Activated naive CD4-positive, alpha-beta T cell treated with anti-CD3 and anti-CD28 coated beads for 36 hours (primary cell): ENCODE measurements at regions not wholly inside any gene's neighbourhood (a gene's known extent, or its start where the extent isn't known, plus 50 kb on each side); places are given as distances from the start of the nearest gene placed in this dataset.

Experiments
- CTCF ChIA-PET: fragments of 350-600 bp; sonication (Branson Sonifier 250); formaldehyde crosslinking; loops from one replicate; lab custom pipeline; 2021; ENCODE audit warnings: antibody characterized with exemption; lab: Charles Lee
- DNase-seq: peaks from one replicate; pipeline ENCODE4 v3.0.0-alpha.2; 2020
- H3K27ac Mint-ChIP-seq: one replicate; pipeline ENCODE4 v1.8.0; 2021; ENCODE audit warnings: mild to moderate bottlenecking, mixed read lengths
- H3K27me3 Mint-ChIP-seq: one replicate; pipeline ENCODE4 v1.8.0; 2021; ENCODE audit warnings: low read depth, mixed read lengths
- H3K36me3 Mint-ChIP-seq: one replicate; pipeline ENCODE4 v1.8.0; 2021; ENCODE audit warnings: low read depth, mixed read lengths
- H3K4me1 Mint-ChIP-seq: one replicate; pipeline ENCODE4 v1.8.0; 2021; ENCODE audit warnings: low read depth, mixed read lengths
- H3K4me3 Mint-ChIP-seq: one replicate; pipeline ENCODE4 v1.8.0; 2021; ENCODE audit warnings: mild to moderate bottlenecking, moderate library complexity, mixed read lengths
- H3K9me3 Mint-ChIP-seq: one replicate; pipeline ENCODE4 v1.8.0; 2021; ENCODE audit warnings: mixed read lengths
- intact Hi-C: fragments of 100-400 bp; cut with micrococcal nuclease; formaldehyde crosslinking; loops from one replicate; pipeline ENCODE4 v1.15.1; 2023

DNA sequence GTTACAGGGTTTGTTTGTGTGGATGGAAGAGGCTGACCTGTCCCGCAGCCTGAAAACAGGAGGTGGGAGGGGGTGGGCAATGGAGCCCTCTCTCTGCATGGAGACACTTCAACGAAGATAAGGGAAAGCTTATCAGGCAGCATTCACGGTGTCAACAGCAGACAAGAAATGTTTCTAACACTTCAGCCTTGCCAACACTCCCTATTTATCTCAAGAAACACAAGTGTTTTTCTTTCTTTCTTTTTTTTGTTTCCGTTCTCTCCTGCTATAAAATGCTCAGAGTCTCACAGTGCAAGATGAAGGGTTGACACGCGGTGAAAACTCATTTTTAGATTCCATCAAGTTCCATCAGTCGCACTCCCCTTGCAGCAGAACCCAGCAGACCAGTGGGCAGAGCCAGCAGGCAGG lies 594.4 kb downstream of the MATN1 start:
- Mint-ChIP-seq H3K4me1 (no peaks in the 10 kb centered on the region), H3K36me3 (no peaks in the 10 kb centered on the region), H3K9me3 (no peaks in the 10 kb centered on the region), H3K27ac (no peak overlapping the region), H3K4me3 (no peak overlapping the region), H3K27me3 (no peaks in the 10 kb centered on the region)
- CTCF ChIA-PET: no interaction called here
- DNase-seq: no peak
- intact Hi-C loops: no loop called here

DNA sequence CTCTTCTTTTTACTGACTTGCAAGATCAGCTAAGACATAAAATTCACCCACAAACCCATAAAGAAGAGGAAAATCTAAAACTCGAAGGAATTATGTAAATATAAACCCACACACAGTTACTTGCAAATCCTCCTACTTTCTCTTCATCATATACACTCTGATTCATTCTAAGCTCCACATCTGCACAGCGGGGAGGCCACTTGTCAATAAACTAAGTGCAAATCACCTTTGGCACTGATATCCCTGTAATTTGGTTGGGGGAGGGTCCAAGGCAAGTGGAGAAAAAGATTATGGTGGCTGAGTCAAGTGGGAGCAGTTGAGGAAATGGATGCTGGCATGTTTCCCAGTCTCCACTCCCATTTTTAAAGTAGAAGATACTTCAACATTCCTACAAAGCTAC lies 596.5 kb downstream of the MATN1 start:
- no peak overlapping the region for H3K27ac Mint-ChIP-seq
- H3K36me3 Mint-ChIP-seq: no peaks in the 10 kb centered on the region
- no peak overlapping the region for H3K4me3 Mint-ChIP-seq
- DNase-seq: no peak
- intact Hi-C loops: no loop called here
- no peaks in the 10 kb centered on the region for H3K4me1 Mint-ChIP-seq
- no peaks in the 10 kb centered on the region for H3K9me3 Mint-ChIP-seq
- CTCF ChIA-PET: no interaction called here
- no peaks in the 10 kb centered on the region for H3K27me3 Mint-ChIP-seq

DNA sequence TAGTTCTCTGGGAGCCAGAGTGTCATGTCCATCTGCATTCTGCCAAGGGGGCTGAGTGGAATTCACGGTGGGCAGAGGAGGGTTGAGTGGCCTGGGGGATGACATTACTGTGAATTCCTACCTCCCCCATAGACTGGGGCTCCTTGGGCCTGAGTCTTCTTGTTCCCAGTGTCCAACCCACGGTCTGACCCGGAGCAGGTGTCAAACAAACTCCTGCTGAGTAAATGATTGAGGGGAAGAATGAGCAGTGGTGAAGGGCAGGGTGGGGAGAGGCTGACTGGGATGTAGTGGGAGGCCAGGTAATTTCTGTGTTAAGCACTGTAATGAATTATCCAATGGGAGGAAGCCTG lies 597.6 kb downstream of the MATN1 start:
- no peaks in the 10 kb centered on the region for H3K27me3 Mint-ChIP-seq
- no peaks in the 10 kb centered on the region for H3K4me1 Mint-ChIP-seq
- DNase-seq: no peak
- no peaks in the 10 kb centered on the region for H3K9me3 Mint-ChIP-seq
- CTCF ChIA-PET: no interaction called here
- H3K4me3 Mint-ChIP-seq: no peak overlapping the region
- H3K36me3 Mint-ChIP-seq: no peaks in the 10 kb centered on the region
- intact Hi-C loops: no loop called here
- H3K27ac Mint-ChIP-seq: no peak overlapping the region

DNA sequence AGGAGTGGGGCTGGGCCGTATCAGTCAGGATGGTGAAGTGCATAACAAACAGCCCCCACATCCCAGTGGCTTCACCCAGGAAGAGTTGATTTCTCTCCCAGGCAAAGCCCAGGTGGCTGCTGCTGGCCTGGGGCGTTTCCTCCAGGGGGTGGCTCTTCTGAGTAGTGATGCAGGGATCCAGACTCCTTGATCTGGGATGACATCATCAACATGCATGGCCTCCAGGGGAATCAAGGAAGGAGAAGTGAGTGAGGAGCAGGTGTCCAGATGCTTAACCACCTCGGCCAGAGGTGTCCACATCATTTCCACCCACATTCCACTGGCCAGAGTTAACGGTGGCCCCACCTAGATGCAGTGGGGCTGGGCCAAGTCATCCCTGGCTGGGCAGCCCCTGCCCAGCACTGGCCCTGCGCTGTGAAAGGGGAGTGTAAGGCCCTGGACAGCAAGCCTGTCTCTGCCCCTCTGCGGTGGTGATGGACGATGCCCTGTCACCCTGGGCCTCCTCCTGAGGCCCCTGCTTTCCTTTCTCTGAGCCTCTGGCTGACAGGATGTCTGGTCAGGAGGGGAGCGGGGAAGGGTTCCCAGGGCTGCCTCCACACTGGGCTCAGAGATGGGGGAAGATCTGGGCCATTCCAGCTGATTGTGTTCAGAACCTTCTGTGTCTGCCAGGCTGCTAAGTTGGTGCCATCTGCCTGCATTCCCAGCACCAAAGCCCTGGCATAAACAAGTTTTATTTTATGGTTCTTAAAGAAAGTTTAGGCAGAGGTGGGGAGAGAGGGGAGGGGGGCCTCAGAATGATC lies 598.2 kb downstream of the MATN1 start:
- Mint-ChIP-seq H3K27me3 (no peaks in the 10 kb centered on the region), H3K4me3 (no peak overlapping the region), H3K4me1 (no peaks in the 10 kb centered on the region), H3K27ac (no peak overlapping the region), H3K36me3 (no peaks in the 10 kb centered on the region), H3K9me3 (no peaks in the 10 kb centered on the region)
- intact Hi-C loops: no loop called here
- no peak for DNase-seq
- CTCF ChIA-PET: no interaction called here

DNA sequence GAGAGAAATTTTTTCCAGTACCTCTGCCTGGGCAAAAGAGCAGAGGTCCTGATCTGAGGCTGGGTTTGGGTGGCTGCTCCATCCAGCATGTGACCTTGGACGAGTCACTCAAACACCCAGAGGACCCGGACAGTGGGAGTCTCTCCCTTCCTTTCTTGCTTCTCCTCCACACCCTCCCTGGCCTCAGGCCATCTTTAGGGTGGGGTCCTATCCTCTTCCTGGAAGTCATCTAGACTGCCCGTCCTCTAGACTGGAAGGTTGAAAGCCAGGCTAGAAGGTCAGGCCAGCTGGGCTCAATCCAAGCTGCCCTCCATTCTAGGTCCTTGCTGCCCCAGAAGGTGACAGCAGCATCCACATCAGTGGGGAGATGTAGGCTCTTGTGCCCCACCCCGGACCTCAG lies 599.5 kb downstream of the MATN1 start:
- H3K27me3 Mint-ChIP-seq: no peaks in the 10 kb centered on the region
- H3K36me3 Mint-ChIP-seq: no peaks in the 10 kb centered on the region
- no peaks in the 10 kb centered on the region for H3K4me1 Mint-ChIP-seq
- CTCF ChIA-PET: no interaction called here
- no peak overlapping the region for H3K27ac Mint-ChIP-seq
- intact Hi-C loops: no loop called here
- no peaks in the 10 kb centered on the region for H3K9me3 Mint-ChIP-seq
- H3K4me3 Mint-ChIP-seq: no peak overlapping the region
- DNase-seq: no peak

DNA sequence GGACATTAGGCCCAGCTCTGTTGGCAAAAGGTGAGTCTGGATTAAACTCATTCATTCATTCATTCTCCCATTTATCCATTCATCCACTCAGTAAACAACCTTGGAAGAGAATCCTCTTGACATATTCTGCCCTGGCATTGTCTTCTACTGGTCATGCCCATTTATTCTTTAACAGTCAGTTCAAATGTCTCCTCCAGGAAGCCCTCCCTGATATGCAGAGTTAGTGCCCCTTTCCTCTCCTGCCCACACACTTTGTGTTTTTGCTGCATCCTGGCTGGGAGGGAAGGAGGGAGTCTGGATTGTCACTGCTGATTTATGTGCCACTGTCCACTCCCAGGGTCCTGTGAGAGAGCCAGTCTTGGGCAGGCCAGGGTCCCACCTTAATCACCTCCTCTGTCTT lies 600.3 kb downstream of the MATN1 start:
- Mint-ChIP-seq H3K4me1 (no peaks in the 10 kb centered on the region), H3K36me3 (no peaks in the 10 kb centered on the region), H3K4me3 (no peak overlapping the region), H3K9me3 (no peaks in the 10 kb centered on the region), H3K27ac (no peak overlapping the region), H3K27me3 (no peaks in the 10 kb centered on the region)
- intact Hi-C loops: no loop called here
- DNase-seq: no peak
- CTCF ChIA-PET: no interaction called here

DNA sequence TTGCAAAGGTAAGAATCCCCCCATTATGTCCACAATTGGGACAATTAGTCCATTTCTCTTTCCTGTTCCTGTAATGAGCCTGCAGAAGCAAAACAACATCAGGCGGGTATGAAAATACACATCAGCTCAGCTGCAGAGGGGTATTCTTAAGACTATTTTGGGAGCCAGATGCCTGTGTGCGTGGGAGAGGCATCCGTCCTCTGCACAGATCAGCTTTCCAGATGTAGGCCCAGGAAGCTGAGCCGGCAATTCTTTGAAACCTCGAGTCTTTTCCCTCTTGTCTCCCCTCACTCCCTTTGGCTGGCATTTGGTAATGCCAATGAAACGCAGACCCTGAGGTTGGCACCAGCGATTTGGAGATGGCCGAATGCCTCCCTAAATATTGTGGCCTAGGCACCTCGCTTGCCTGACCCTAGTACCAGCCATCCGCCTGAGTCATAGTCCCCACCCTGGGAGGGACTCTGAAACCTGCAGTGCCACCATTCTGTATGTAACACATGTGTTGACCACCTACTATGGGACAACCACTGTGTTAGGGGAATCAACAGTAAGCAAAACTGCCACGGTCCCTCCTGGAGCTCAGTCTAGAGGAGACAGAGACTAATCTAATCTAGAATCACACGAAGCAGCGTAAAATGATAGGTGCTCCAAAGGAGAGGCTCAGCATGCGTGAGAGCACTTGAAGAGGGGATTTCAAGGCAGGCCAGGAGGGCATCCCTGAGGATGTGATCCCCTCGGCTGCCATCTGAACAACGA lies 603.0 kb downstream of the MATN1 start:
- CTCF ChIA-PET: no interaction called here
- Mint-ChIP-seq H3K9me3 (no peaks in the 10 kb centered on the region), H3K4me3 (no peak overlapping the region), H3K27ac (no peak overlapping the region), H3K36me3 (no peaks in the 10 kb centered on the region), H3K4me1 (no peaks in the 10 kb centered on the region), H3K27me3 (peaks cover 2% of the 10 kb centered on the region)
- no peak for DNase-seq
- intact Hi-C loops: no loop called here

DNA sequence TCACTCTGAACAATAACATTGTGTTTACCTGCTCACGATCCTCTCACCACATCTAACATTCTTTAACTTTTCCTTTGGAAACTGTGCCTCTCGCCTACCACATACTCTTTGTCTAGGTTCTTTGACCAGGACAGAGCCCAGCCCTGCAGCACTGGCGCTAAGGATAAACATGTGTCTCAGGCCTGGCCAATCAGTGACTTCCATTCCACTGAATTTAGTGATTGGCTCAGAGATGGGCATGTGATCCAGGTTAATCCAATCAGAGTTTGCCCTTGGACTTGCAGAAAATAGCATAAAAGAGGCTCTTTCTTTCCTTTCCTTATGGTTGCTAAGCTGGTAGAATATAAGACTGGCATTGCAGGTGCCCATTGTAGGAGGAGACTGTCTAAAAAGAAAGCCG lies 605.7 kb downstream of the MATN1 start:
- peaks cover 13% of the 10 kb centered on the region for H3K27me3 Mint-ChIP-seq
- H3K4me1 Mint-ChIP-seq: no peaks in the 10 kb centered on the region
- CTCF ChIA-PET: no interaction called here
- no peak overlapping the region for H3K27ac Mint-ChIP-seq
- H3K9me3 Mint-ChIP-seq: no peaks in the 10 kb centered on the region
- intact Hi-C loops: no loop called here
- H3K36me3 Mint-ChIP-seq: no peaks in the 10 kb centered on the region
- no peak for DNase-seq
- H3K4me3 Mint-ChIP-seq: no peak overlapping the region

DNA sequence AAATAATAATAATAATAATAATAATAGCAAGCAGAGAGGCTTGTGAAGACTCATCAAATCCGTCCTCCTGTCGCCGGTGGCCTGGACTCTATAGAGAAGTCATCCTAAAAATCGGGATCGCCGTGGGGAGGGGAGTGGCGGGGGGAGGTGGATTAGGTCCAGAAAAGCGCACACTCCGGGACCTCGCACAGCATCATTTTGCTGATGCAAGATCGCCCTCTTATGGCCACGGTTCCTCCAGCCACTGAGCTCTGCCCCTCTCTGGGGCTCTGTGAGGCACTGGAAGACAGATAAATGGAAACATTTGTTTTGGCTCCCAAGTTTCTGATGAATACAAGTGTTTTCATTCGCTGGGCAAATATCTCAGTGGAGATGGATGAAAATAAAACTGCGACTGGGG lies 612.0 kb downstream of the MATN1 start:
- no peak overlapping the region for H3K27ac Mint-ChIP-seq
- no peaks in the 10 kb centered on the region for H3K36me3 Mint-ChIP-seq
- H3K4me3 Mint-ChIP-seq: no peak overlapping the region
- peaks cover 43% of the 10 kb centered on the region for H3K27me3 Mint-ChIP-seq
- no peaks in the 10 kb centered on the region for H3K9me3 Mint-ChIP-seq
- CTCF ChIA-PET: interaction anchor here (0.6 kb wide), 1 partner anchor 364 kb away, joined by 3 read pairs; no protein-coding TSS in a partner anchor
- no peaks in the 10 kb centered on the region for H3K4me1 Mint-ChIP-seq
- intact Hi-C loops: no loop called here
- peak; percentile 50 for DNase-seq

DNA sequence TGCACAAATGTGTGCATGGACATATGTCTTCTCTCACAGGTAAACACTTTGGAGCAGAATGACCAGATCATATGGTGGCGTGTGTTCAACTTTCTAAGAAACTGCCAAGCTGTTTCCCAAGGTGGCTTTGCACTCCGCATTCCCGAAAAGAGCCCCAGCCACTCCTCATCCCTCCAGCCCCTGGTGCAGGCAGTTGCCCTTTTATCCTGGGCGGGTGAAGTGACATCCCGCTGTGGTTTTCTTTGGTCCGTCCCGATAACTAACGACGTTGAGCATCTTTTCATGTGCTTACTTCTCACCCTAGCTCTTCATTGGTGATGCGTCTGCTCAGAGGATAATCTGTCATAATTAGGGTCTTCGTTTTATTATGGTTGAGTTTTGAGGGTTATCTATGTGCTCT lies 612.5 kb downstream of the MATN1 start:
- Mint-ChIP-seq H3K36me3 (no peaks in the 10 kb centered on the region), H3K9me3 (no peaks in the 10 kb centered on the region), H3K27me3 (peaks cover 41% of the 10 kb centered on the region), H3K4me1 (no peaks in the 10 kb centered on the region), H3K4me3 (no peak overlapping the region), H3K27ac (no peak overlapping the region)
- intact Hi-C loops: no loop called here
- CTCF ChIA-PET: no interaction called here
- DNase-seq: no peak

DNA sequence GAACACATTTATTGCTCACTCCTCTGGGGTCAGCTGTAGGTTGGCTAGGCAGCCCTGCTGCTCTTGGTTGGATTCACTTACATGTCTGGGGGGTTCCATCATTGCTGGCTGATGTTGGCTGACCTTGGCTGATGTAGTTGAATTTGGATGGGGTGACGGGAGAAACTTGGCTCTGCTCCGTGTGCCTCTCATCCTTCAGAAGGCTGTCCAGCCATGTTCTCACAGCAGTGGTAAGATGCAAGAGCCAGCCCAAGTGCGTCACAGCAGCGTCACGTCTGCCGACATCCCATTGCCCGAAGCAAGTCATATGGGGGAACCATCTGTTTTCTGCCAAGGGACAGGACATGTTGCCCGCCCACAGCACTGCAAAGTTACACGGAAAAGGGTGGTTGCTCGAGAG lies 613.5 kb downstream of the MATN1 start:
- intact Hi-C loops: no loop called here
- DNase-seq: no peak
- CTCF ChIA-PET: no interaction called here
- Mint-ChIP-seq H3K4me3 (no peak overlapping the region), H3K36me3 (no peaks in the 10 kb centered on the region), H3K27ac (no peak overlapping the region), H3K27me3 (peaks cover 41% of the 10 kb centered on the region), H3K9me3 (no peaks in the 10 kb centered on the region), H3K4me1 (no peaks in the 10 kb centered on the region)

DNA sequence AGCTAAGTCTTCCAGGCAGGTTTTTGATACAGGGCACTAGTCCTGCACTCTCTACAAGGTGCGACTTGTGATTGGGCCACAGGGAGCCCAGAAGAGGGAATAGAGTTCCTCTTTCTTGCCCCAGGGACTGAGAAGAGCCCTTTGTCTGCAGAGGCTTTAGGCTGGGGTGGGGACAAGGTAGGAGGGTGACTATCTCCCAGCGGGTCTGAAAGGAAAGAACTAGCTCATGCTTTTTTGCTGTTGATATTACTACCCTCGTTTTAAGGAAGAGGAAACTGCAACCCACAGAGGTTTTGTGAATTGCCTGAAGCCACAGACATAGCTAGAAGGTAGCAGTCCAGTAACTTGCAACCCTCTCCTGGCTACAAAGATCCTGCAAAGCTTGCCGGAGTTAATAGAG lies 615.2 kb downstream of the MATN1 start:
- H3K4me1 Mint-ChIP-seq: no peaks in the 10 kb centered on the region
- H3K4me3 Mint-ChIP-seq: no peak overlapping the region
- no peak overlapping the region for H3K27ac Mint-ChIP-seq
- DNase-seq: no peak
- CTCF ChIA-PET: interaction anchor here (0.7 kb wide), 1 partner anchor 285 kb away, joined by 3 read pairs; no protein-coding TSS in a partner anchor
- intact Hi-C loops: no loop called here
- peaks cover 34% of the 10 kb centered on the region for H3K27me3 Mint-ChIP-seq
- no peaks in the 10 kb centered on the region for H3K36me3 Mint-ChIP-seq
- H3K9me3 Mint-ChIP-seq: no peaks in the 10 kb centered on the region

DNA sequence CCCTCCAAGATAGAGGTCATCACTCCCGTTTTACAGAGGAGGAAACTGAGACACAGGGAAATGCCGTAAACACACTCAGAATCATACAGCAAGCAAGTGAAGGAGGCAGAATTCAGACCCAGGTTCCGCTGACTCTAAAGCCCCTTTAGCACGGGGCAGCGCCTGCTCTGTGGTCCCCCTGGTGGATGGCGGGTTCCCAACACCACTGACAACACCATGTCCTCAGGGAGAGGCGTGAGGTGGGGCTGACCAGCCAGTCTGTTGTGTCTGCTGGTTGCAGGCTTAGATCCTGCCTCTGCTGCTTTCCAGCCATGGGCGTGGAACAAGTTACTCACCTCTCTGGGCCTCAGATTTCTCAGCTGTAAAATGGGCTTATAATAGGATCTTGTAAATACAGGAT lies 617.3 kb downstream of the MATN1 start:
- CTCF ChIA-PET: no interaction called here
- peaks cover 26% of the 10 kb centered on the region for H3K27me3 Mint-ChIP-seq

More for the DNA sequence above, 617.3 kb downstream of the MATN1 start:
- DNase-seq: peak; percentile 12
- Mint-ChIP-seq H3K27ac (no peak overlapping the region), H3K4me1 (no peaks in the 10 kb centered on the region), H3K4me3 (no peak overlapping the region), H3K9me3 (no peaks in the 10 kb centered on the region), H3K36me3 (no peaks in the 10 kb centered on the region)
- intact Hi-C loops: no loop called here
